ENCODE measurements at regions not wholly inside any gene's neighbourhood (a gene's known extent, or its start where the extent isn't known, plus 50 kb on each side); places are given as distances from the start of the nearest gene placed in this dataset.

- DNase-seq (ENCODE audit: low read depth), result no peak
These were observed 1074.7 kb downstream of the CDH11 start for GRCh38 chr16:64047207-64047606.

DNA sequence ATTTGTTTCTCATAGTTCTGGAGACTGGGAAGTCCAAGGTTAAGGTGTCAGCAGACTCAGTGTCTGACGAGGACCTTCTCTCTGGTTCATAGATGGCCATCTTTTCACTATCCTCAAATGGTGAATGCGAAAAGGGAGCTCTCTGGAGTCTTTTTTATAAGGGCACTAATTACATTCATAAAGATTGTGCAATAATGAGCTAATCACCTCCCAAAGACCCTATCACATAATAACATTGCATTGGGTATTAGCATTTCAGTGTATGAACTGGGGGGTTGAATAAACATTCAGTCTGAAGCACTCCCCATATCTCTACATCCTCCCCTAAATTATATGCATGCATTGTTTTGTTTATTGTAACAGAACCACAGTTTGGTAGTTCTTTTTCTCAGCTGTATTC lies 1086.5 kb downstream of the CDH11 start:
- DNase-seq (ENCODE audit: low read depth), result no peak

DNA sequence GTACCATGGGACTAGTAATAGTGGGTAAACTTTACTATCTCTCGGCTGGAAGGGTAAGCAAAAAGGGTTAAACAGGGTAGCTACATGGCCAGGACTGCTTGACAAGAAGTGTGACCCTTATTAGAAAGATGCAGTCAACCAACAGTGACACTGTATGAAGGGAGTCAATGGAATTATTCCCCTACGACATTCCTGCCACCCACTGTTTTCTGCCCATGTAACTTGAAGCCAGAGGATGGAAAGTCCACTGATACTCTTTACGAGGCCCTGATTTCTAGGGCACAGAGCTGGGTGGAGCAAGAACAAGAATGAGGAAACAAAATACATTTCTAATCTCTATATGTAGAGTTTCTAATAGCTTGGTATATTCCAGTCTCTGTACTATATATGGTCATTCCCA lies 1102.5 kb downstream of the CDH11 start:
- no peak for DNase-seq (ENCODE audit: low read depth)

- no peak for DNase-seq (ENCODE audit: low read depth)
These were observed 1104.1 kb downstream of the CDH11 start for GRCh38 chr16:64017796-64018195.

DNA sequence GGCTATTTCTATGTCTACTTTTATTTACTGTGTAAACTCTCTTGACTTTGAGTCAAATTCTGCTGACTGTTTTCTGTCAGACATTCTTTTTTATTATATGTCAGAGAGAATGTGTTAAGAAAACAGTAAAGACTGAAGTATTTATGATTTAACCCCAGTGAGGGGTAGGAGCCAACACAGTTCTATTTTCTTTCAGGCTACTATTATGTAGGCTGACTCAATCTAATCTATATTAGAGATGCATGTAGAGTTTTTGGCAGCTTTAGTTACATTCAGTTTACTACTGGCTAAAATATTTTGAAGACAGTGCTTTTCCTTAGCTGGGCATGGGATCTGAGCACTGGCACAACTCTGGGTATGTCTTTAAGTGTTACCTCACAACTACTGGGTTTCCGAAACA lies 1108.0 kb downstream of the CDH11 start:
- DNase-seq (ENCODE audit: low read depth), result no peak

GRCh38 chr16:64012166-64012565 lies 1109.7 kb downstream of the CDH11 start:
- peak; percentile 0 for DNase-seq (ENCODE audit: low read depth)

DNA sequence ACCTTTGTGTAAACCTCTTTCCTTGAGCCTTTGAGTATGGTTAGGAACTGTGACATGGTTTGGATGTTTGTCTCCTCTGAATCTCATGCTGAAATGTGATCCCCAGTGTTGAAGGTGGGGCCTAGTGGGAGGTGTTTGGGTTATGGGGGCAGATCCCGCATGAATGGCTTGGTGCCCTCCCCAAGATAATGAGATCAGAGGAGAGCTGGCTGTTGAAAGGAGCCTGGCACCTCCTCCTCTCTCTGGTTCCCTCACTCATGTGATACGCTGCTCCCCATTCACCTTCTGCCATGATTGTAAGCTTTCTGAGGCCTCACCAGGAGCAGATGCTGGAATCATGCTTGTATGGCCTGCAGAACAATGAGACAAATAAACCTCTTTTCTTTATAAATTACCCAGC lies 1110.2 kb downstream of the CDH11 start:
- DNase-seq (ENCODE audit: low read depth), result no peak

- no peak for DNase-seq (ENCODE audit: low read depth)
These were observed 1113.7 kb downstream of the CDH11 start for GRCh38 chr16:64008131-64008530.

- no peak for DNase-seq (ENCODE audit: low read depth)
These were observed 1117.7 kb downstream of the CDH11 start for GRCh38 chr16:64004116-64004515.

DNA sequence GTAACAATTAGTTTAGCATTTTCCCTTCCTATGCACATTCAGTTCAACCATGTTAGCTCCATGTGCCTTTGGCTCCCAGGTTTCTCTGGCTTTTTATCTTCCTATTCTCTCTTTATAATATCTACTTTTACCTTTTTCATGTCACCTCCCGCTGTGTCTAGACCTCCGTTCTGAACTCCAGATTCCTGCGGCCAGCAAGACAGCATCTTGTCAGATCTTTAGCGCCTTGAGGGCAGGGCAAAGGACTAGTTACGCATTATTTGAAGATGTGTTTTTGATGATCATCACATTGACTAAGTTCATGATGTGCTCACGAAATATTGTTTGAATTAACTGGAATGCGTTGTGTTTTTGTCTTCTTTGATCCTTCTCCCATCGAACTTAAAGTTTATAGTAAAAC lies 1126.8 kb downstream of the CDH11 start:
- DNase-seq (ENCODE audit: low read depth), result no peak

GRCh38 chr16:63983401-63983800 lies 1138.5 kb downstream of the CDH11 start:
- DNase-seq (ENCODE audit: low read depth), result no peak

DNA sequence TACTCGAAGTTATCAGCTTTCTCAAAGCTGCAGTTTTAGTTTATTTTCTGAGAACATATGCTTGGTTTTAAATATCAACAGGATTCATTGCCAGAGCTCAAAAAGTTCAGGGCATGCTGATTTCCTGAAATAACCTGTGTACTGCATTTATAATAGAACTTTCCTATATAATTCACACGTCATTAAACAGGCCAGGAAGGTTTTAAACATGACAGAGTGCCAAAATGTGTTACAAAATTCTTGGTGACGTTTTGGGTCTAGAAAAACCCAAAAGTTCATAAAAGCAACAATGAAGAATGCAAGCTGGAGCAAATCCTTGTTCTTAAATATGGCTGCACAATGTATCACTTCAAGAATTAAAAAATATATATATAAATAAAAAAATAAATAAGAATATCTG lies 1139.1 kb downstream of the CDH11 start:
- DNase-seq (ENCODE audit: low read depth), result no peak

DNA sequence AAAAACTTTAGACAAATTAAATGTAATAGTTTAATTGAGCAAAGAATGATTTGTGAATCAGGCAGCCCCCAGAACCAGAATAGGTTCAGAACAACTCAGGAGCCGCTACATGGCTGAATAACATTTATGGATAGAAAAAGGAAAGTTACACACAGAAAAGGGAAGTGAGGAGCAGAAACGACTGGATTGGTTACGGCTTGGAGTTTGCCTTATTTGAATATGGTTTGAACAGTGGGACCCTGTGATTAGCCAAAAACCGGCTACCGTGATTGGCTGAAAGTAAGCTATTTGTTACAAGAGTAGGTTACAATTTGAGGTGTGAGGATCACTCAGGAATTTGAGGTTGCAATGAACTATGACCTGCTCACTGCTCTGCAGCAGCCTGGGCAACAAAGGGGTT lies 1139.8 kb downstream of the CDH11 start:
- no peak for DNase-seq (ENCODE audit: low read depth)

DNA sequence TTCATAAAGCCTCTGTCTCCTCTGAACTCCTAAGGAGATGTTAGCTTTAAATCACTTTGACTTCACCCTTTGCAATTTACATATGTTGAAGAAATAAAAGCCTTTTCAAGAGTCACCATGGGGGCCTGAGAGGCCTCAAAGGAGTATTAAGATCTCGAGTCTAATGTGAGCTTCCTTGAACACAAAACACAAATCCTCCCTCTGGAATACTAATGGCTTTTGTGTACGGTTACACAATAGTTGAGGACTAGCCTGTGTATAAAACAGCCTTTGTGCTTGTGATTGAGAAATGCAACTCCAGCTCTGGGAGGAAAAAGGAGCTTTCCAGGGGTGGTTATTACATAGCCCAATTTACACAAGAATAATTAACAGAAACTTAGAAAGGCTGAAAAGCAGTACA lies 1140.2 kb downstream of the CDH11 start:
- no peak for DNase-seq (ENCODE audit: low read depth)

GRCh38 chr16:63980763-63981162 lies 1141.1 kb downstream of the CDH11 start:
- DNase-seq (ENCODE audit: low read depth), result no peak

GRCh38 chr16:63978240-63978639 lies 1143.6 kb downstream of the CDH11 start:
- no peak for DNase-seq (ENCODE audit: low read depth)

- no peak for DNase-seq (ENCODE audit: low read depth)
These were observed 1145.5 kb downstream of the CDH11 start for GRCh38 chr16:63976345-63976744.

GRCh38 chr16:63975669-63976068 lies 1146.2 kb downstream of the CDH11 start:
- DNase-seq (ENCODE audit: low read depth), result no peak

GRCh38 chr16:63967966-63968365 lies 1153.9 kb downstream of the CDH11 start:
- DNase-seq (ENCODE audit: low read depth), result no peak

DNA sequence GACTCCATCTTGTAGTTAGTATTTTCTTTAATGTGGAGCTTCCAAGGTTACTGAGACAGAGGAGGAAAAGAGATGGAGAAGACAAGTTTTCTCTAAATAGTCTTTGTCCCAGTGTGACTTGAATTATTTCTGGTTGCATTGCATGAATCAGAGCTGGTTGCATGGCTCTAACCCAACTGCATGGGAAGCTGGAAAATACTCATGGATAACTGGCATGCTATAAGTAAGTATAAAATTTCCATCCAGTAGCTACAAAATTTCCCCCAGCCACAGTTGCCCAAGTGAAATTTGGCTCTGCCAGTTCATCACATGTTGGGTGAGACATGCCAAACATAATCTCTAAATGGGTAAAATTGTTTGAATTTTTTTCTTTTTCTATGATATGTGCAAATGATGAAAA lies 1161.5 kb downstream of the CDH11 start:
- DNase-seq (ENCODE audit: low read depth), result no peak

DNA sequence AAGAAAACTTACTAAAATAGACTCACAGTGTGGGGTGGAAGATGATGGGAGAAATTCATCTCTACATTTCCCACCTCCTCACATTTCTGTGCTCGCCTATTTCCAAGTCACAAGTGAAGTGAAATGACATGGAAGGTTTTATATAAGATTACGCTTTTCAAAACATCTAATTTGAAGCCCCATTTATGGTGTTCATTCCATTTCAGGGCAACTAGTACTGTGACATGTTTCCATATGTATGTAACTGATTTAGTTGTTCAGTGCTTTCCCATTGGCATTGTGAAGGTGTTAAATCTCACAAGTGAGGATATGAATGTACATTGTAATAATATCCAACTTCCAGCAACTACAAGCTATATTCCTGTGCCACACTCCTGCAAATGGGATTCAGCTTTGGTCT lies 1174.8 kb downstream of the CDH11 start:
- DNase-seq (ENCODE audit: low read depth), result no peak

GRCh38 chr16:63945806-63946205 lies 1176.1 kb downstream of the CDH11 start:
- DNase-seq (ENCODE audit: low read depth), result no peak

GRCh38 chr16:63943566-63943965 lies 1178.3 kb downstream of the CDH11 start:
- DNase-seq (ENCODE audit: low read depth), result no peak

- DNase-seq (ENCODE audit: low read depth), result peak; percentile 2
These were observed 1183.2 kb downstream of the CDH11 start for GRCh38 chr16:63938661-63939060.

GRCh38 chr16:63933841-63934240 lies 1188.0 kb downstream of the CDH11 start:
- DNase-seq (ENCODE audit: low read depth), result no peak
